Pancreas (tissue), 10 donors: ENCODE measurements at regions not wholly inside any gene's neighbourhood (a gene's known extent, or its start where the extent isn't known, plus 50 kb on each side); places are given as distances from the start of the nearest gene placed in this dataset.

ENCODE experiments used
- ATAC-seq, 4 donors: fragments of 200-7000 bp; cut with Tn5 transposase; one replicate each; pipeline versions ENCODE4 v1.8.0 to v1.9.1; 2020; ENCODE audit warnings: mild to moderate bottlenecking in 4 of 4, moderate library complexity in 4 of 4
- DNase-seq, 6 donors: peaks; one replicate each; pipeline ENCODE4 v3.0.0-alpha.2; 2020
- FAIRE-seq: peaks from 2 replicates; lab custom pipeline; 2012; peaks lifted over from hg19 to GRCh38; lab: Jason Lieb, UNC
- H3K27ac ChIP-seq, 4 donors: fragments of 200-600 bp; sonication (generic); 1 replicate in 3 of 4; 2 replicates in 1 of 4; pipeline versions ENCODE4 v1.5.0 to v1.8.0; 2020
- H3K27me3 ChIP-seq, 4 donors: fragments of 200-600 bp; one replicate each; pipeline ENCODE4 v1.8.0; 2021
- H3K36me3 ChIP-seq, 3 donors: fragments of 200-600 bp; sonication (generic) in 1 of 3; one replicate each; pipeline versions ENCODE4 v1.5.0 to v1.8.0; 2020 to 2021
- H3K4me1 ChIP-seq, 3 donors: fragments of 200-600 bp; one replicate each; pipeline ENCODE4 v1.8.0; 2021
- H3K4me3 ChIP-seq, 4 donors: fragments of 200-600 bp; sonication (generic) in 2 of 4; one replicate each; pipeline versions ENCODE4 v1.5.0 to v1.8.0; 2020 to 2021
- H3K9me3 ChIP-seq, 4 donors: fragments of 200-600 bp; one replicate each; pipeline ENCODE4 v1.8.0; 2021
- WGBS, 2 donors: extraction: QIAGEN DNeasy Blood & Tissue Kit; methylation state at CpG; one replicate each; pipeline ENCODE4 v1.1.7; 2013; 5-methylcytosine and 5-hydroxymethylcytosine counted together
- intact Hi-C, 3 donors: fragments of 100-400 bp; cut with DNase I; formaldehyde crosslinking; loops; one replicate each; pipeline versions ENCODE4 v1.11.1 to v1.14.2; 2022
- TF ChIP-seq, protein P1 (sequence below), 4 donors: fragments of 200-600 bp; sonication (generic) in 3 of 4; IDR thresholded peaks; one replicate each; pipeline versions ENCODE4 v1.5.0 to v1.8.0; 2021; ENCODE audit warnings: antibody characterized with exemption in 4 of 4
- donor health status: healthy with polysubstance abuse.
- donor health status: DM: no; HTN: no; CAD: no; lungs with moderate emphysema.
- donor health status: DM: no; HTN: no; CAD: no.
- donor health status: control.
- donor health status: control.
- donor health status: Bipolar disorder and iron deficiency.
- donor health status: DM: yes; HTN: yes; CAD: no.
- donor health status: DM: no; HTN: no; CAD: no.
- donor health status: DM: no; HTN: no; CAD: no.
- donor health status: DM: yes; HTN: yes; CAD: no.

DNA sequence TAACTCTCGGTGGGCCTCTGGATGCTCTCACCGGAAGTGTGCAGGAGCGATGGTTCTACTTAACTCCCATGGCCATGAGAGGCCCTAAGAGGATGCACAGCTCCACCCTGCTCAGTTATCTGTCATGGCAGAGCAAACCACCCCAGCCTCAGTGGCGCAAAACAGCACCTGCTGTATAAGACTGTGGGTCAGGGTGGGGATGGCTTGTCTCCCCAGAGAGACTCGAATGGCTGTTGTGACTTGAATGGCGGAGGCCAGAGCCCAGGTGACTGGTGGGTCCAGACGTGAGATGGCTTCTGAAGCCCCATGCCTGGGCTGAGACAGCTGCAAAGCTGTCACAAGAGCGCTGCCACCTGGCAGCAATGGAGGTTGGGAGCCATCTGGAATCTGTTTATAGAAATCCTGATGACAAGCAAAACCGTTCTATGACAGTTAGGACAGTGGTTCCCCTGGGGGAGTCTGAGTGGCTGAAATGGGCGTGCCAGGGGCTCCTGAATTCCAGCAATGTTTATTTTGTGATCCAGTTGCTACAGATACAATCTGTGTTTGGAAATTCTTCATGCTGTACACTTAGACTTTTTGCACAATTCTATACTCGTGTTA lies 490.5 kb downstream of the TCERG1L start:
- no peaks in the 10 kb centered on the region for H3K9me3 ChIP-seq
- TF ChIP-seq, protein P1, sequence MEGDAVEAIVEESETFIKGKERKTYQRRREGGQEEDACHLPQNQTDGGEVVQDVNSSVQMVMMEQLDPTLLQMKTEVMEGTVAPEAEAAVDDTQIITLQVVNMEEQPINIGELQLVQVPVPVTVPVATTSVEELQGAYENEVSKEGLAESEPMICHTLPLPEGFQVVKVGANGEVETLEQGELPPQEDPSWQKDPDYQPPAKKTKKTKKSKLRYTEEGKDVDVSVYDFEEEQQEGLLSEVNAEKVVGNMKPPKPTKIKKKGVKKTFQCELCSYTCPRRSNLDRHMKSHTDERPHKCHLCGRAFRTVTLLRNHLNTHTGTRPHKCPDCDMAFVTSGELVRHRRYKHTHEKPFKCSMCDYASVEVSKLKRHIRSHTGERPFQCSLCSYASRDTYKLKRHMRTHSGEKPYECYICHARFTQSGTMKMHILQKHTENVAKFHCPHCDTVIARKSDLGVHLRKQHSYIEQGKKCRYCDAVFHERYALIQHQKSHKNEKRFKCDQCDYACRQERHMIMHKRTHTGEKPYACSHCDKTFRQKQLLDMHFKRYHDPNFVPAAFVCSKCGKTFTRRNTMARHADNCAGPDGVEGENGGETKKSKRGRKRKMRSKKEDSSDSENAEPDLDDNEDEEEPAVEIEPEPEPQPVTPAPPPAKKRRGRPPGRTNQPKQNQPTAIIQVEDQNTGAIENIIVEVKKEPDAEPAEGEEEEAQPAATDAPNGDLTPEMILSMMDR (IDR thresholded peaks at IDR 0.05): no peak
- H3K27ac ChIP-seq: no peak overlapping the region
- no peak for FAIRE-seq
- no peaks in the 10 kb centered on the region for H3K4me1 ChIP-seq
- DNase-seq: no peak
- no peak overlapping the region for H3K4me3 ChIP-seq
- ATAC-seq: no peak
- no peaks in the 10 kb centered on the region for H3K36me3 ChIP-seq
- WGBS, 2 donors: 65 to 71% methylated on average over 11 of the region's 11 CpGs
- peaks cover 0 to 3% (median 0%) of the 10 kb centered on the region in 4 donors for H3K27me3 ChIP-seq
- intact Hi-C loops: no loop called here

DNA sequence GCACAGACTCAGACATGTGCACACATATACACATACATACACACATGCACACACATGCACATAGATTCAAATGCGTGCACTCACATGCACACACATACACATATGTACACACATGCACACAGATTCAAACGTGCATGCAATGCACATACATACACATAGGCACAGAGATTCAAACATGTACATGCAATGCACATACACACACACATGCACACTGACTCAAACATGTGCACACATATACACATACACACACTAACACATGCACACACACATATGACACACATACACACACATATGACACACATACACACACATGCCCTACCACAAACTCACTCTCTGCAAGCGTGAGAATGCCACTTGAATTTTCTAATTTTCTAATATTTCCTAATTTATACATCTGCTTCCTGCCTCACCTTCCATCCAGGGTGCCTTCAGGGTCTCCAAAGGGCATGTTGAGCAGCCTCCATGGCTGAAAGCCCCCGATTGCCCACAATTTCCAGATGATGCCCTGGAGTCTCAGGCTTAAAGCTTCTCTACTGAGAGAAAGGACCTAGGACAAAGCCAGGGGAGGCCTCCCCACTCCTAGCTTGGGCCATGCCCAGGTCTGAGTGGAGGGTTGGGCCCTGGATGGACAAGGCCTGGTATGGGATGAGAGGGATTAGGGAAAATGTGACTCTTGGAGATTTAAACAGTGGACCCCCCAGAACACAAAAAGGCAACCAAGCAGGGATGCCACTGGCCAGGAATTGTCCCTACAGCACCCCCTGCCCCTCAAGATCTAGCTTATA lies 487.1 kb downstream of the TCERG1L start:
- TF ChIP-seq, protein P1 (IDR thresholded peaks at IDR 0.05): no peak
- Histone ChIP-seq H3K36me3 (no peaks in the 10 kb centered on the region), H3K9me3 (no peaks in the 10 kb centered on the region), H3K4me1 (no peaks in the 10 kb centered on the region), H3K27ac (no peak overlapping the region), H3K27me3 (peaks cover 0 to 3% (median 0%) of the 10 kb centered on the region in 4 donors), H3K4me3 (no peak overlapping the region)
- intact Hi-C loops: no loop called here
- DNase-seq (no peak), FAIRE-seq (no peak), ATAC-seq (no peak)
- 60 to 71% methylated on average over 4 of the region's 4 CpGs for WGBS, 2 donors

DNA sequence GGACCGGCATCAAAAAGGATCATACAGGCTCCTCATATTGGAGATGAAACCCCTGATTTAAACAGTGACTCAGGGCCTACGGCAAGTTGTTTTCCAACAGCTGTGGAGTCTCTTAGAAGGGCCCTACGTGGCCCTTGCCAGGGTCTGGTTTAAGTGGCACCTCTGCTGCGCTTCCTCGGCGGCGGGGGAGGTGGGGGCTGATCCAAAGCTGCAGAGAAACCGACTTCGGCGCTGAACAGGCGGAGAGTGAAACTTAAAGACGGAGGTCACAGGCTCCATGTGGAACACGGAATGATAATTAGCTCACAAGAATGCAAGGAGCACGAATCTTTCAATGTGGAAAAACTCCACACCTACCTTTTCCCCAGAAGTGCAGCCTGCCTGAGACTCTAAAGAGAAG lies 477.9 kb downstream of the TCERG1L start:
- Histone ChIP-seq H3K4me3 (no peak overlapping the region), H3K27ac (no peak overlapping the region), H3K27me3 (no peaks in the 10 kb centered on the region), H3K9me3 (no peaks in the 10 kb centered on the region), H3K4me1 (no peaks in the 10 kb centered on the region), H3K36me3 (no peaks in the 10 kb centered on the region)
- 76 to 82% methylated on average over 14 of the region's 14 CpGs for WGBS, 2 donors
- no peak for DNase-seq
- TF ChIP-seq, protein P1 (IDR thresholded peaks at IDR 0.05): no peak
- intact Hi-C loops: no loop called here
- no peak for ATAC-seq
- FAIRE-seq: no peak

DNA sequence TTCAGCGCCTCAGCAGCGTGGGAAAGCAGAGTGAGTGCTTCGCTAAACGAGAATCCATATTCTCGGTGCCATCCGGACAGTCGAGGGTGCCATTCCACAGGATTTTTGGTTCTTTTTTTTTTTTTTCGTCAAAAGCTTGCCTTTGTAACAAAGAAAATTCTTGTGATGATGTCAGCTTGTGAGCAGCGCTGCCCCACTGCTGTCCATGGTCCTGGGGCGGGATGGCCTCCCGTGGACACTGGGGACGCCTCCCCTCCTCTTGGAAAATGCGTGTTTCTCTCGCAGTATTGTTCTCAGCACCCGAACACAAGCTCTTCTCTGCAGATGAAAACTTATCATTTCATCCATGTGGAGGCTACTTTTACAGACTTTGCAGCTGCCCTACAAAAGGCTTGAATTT lies 477.4 kb downstream of the TCERG1L start:
- no peak for FAIRE-seq
- ATAC-seq: no peak
- no peak for DNase-seq
- intact Hi-C loops: no loop called here
- WGBS, 2 donors: 58 to 65% methylated on average over 15 of the region's 15 CpGs
- H3K27me3 ChIP-seq: no peaks in the 10 kb centered on the region
- no peaks in the 10 kb centered on the region for H3K9me3 ChIP-seq
- H3K4me1 ChIP-seq: no peaks in the 10 kb centered on the region
- no peaks in the 10 kb centered on the region for H3K36me3 ChIP-seq
- TF ChIP-seq, protein P1 (IDR thresholded peaks at IDR 0.05): no peak
- no peak overlapping the region for H3K27ac ChIP-seq
- H3K4me3 ChIP-seq: no peak overlapping the region

DNA sequence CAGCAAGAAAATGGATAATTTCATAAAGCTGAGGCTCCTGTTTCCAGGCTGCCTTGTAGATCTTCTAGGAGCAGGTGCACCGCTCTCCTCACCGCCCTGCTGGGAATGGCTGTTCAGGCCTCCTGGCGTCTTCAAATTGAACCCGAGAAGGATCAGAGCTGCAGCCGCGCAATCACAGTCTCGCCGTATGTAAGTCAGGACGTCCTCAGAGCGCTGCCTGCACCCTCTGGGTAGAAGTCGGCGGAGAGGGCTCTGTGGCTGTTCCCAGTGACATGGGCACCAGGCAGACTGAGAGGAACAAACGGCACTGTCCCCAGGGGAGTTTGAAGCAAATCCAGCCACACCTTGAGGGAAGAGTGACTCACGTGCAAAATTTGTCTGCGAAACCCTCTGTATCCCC lies 476.9 kb downstream of the TCERG1L start:
- intact Hi-C loops: no loop called here
- DNase-seq (no peak), FAIRE-seq (no peak), ATAC-seq (no peak)
- H3K27me3 ChIP-seq: no peaks in the 10 kb centered on the region
- no peak overlapping the region for H3K27ac ChIP-seq
- WGBS, 2 donors: 79 to 81% methylated on average over 15 of the region's 15 CpGs
- H3K9me3 ChIP-seq: no peaks in the 10 kb centered on the region
- TF ChIP-seq, protein P1 (IDR thresholded peaks at IDR 0.05): no peak
- no peak overlapping the region for H3K4me3 ChIP-seq
- no peaks in the 10 kb centered on the region for H3K36me3 ChIP-seq
- no peaks in the 10 kb centered on the region for H3K4me1 ChIP-seq
